HEK293 (cell line): ENCODE measurements at regions not wholly inside any gene's neighbourhood (a gene's known extent, or its start where the extent isn't known, plus 50 kb on each side); places are given as distances from the start of the nearest gene placed in this dataset.

Experiments used
- CTCF ChIA-PET: fragments of 350-600 bp; formaldehyde crosslinking; extraction: SDS; loops from one replicate; lab custom pipeline; 2021; ENCODE audit warnings: antibody characterized with exemption; lab: Yijun Ruan, JAX
- POLR2A ChIA-PET: fragments of 300-600 bp; formaldehyde crosslinking; extraction: SDS; loops from one replicate; lab custom pipeline; 2020; ENCODE audit warnings: antibody characterized with exemption, inconsistent platforms; lab: Yijun Ruan, JAX
- H3K27ac ChIP-seq: fragments of 200-500 bp; sonication (Bioruptor generic); 2 replicates; pipeline ENCODE4 v1.5.1; 2014; ENCODE audit warnings: low read depth, low read length, control low read depth, inconsistent platforms; ENCODE audit errors: extremely low read depth
- H3K36me3 ChIP-seq, 2 experiments: fragments of 200-500 bp in 1 of 2; sonication (Bioruptor generic) in 1 of 2; 1 replicate in 1 of 2; 2 replicates in 1 of 2; pipeline ENCODE4 v1.5.1; 2014 to 2017; ENCODE audit warnings: inconsistent platforms in 2 of 2, low read length in 2 of 2; ENCODE audit not compliant: control insufficient read depth in 2 of 2, insufficient read depth in 1 of 2
- H3K4me1 ChIP-seq: fragments of 200-500 bp; sonication (Bioruptor generic); 2 replicates; pipeline ENCODE4 v1.5.1; 2014; ENCODE audit warnings: mild to moderate bottlenecking, low read length, inconsistent platforms; ENCODE audit not compliant: control insufficient read depth, insufficient read depth
- H3K4me3 ChIP-seq: 2 replicates; pipeline ENCODE4 v1.5.1; 2011; ENCODE audit warnings: low read depth, mild to moderate bottlenecking, control low read depth, low read length, moderate library complexity
- H3K9me3 ChIP-seq: fragments of 200-500 bp; sonication (Bioruptor generic); 2 replicates; pipeline ENCODE4 v1.5.1; 2014; ENCODE audit warnings: low read depth, low read length, inconsistent platforms; ENCODE audit not compliant: control insufficient read depth, insufficient read depth
- KLF7 ChIP-seq: fragments of 450-650 bp; formaldehyde crosslinking; IDR thresholded peaks from 2 replicates; pipeline ENCODE4 v1.5.1; 2016; ENCODE audit warnings: missing biosample characterization, missing genetic modification characterization, borderline replicate concordance
- OVOL3 ChIP-seq: fragments of 450-650 bp; formaldehyde crosslinking; IDR thresholded peaks from 2 replicates; pipeline ENCODE4 v1.5.1; 2016; ENCODE audit warnings: missing biosample characterization, missing genetic modification characterization
- PRDM1 ChIP-seq: fragments of 450-650 bp; formaldehyde crosslinking; IDR thresholded peaks from 2 replicates; pipeline ENCODE4; 2016; ENCODE audit warnings: missing biosample characterization, missing genetic modification characterization
- SCRT1 ChIP-seq: fragments of 450-650 bp; formaldehyde crosslinking; IDR thresholded peaks from 2 replicates; pipeline ENCODE4 v1.5.1; 2016; ENCODE audit warnings: missing biosample characterization, missing genetic modification characterization, borderline replicate concordance
- SCRT2 ChIP-seq: fragments of 450-650 bp; formaldehyde crosslinking; IDR thresholded peaks from 2 replicates; pipeline ENCODE4 v1.5.1; 2016; ENCODE audit warnings: missing biosample characterization, missing genetic modification characterization
- ZNF157 ChIP-seq: fragments of 450-650 bp; formaldehyde crosslinking; IDR thresholded peaks from 2 replicates; pipeline ENCODE4 v1.5.1; 2016; ENCODE audit warnings: missing biosample characterization, missing genetic modification characterization
- ZNF169 ChIP-seq: fragments of 450-650 bp; formaldehyde crosslinking; IDR thresholded peaks from 2 replicates; pipeline ENCODE4 v1.5.1; 2016; ENCODE audit warnings: missing biosample characterization, missing genetic modification characterization
- ZNF24 ChIP-seq: fragments of 450-650 bp; formaldehyde crosslinking; IDR thresholded peaks from 2 replicates; pipeline ENCODE4 v1.5.1; 2016; ENCODE audit warnings: missing biosample characterization, missing genetic modification characterization
- ZNF366 ChIP-seq: fragments of 450-650 bp; formaldehyde crosslinking; conservative IDR thresholded peaks from 2 replicates; pipeline ENCODE4 v1.5.1; 2016; ENCODE audit warnings: missing biosample characterization, missing genetic modification characterization
- ZNF530 ChIP-seq: fragments of 450-650 bp; formaldehyde crosslinking; IDR thresholded peaks from 2 replicates; pipeline ENCODE4 v1.5.1; 2016; ENCODE audit warnings: low read depth, missing biosample characterization, missing genetic modification characterization
- ZNF596 ChIP-seq: fragments of 450-650 bp; IDR thresholded peaks from 2 replicates; pipeline ENCODE4 v1.5.0; 2018; ENCODE audit warnings: missing biosample characterization, mild to moderate bottlenecking, missing genetic modification characterization, moderate library complexity
- TF ChIP-seq, protein P1 (sequence below): fragments of 450-650 bp; formaldehyde crosslinking; IDR thresholded peaks from 2 replicates; pipeline ENCODE4 v1.5.1; 2016; ENCODE audit warnings: missing biosample characterization, missing genetic modification characterization
- TF ChIP-seq, protein P2 (sequence below): fragments of 450-650 bp; formaldehyde crosslinking; IDR thresholded peaks from 2 replicates; pipeline ENCODE4 v1.5.1; 2017; ENCODE audit warnings: missing biosample characterization, missing genetic modification characterization
- TF ChIP-seq, protein P3 (sequence below): sonication (generic); formaldehyde crosslinking; IDR thresholded peaks from 2 replicates; pipeline ENCODE4 v1.8.1; 2022; ENCODE audit warnings: mild to moderate bottlenecking, moderate library complexity, missing genetic modification reagents
- TF ChIP-seq, protein P4 (sequence below): fragments of 450-650 bp; formaldehyde crosslinking; IDR thresholded peaks from 2 replicates; pipeline ENCODE4 v1.5.1; 2016; ENCODE audit warnings: missing biosample characterization, missing genetic modification characterization
- TF ChIP-seq, protein P5 (sequence below): fragments of 450-650 bp; formaldehyde crosslinking; IDR thresholded peaks from 2 replicates; pipeline ENCODE4 v1.5.1; 2016; ENCODE audit warnings: missing biosample characterization, missing genetic modification characterization

DNA sequence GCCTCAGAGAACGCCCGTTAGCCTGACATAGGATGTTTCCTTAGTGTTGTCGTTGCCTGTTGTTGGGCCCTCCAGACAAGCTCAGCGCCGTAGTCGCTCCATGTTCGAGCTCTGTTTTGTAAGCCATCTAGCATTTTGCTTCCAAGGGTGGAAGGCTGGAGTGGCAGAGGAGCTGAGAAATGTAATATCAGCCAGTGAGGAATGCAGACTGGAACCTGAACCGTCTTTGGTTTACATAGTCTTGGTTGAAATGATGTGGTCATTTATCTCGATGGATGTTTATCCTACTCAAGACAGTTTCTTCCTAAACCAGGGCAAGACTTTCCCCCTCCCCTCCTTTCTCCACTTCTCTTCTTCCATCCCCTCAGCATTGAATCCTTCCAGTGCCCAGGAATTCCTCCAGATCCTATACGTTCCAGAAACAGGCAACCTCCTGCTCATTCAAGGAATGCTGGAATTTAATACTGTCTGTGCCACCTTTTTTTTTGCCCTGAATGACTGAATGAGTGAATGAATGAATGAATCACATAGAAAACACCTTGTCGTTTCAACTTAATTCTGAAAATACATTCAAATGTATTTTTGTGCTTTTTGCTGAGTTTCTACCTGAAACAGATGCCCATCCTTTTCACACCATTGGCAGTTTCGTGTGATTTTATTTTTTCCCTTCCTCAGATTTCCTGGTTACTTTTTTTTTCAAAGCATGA lies 109.5 kb upstream of the MBNL2 start:
- POLR2A ChIA-PET, result interaction anchor here (1.4 to 3.6 kb wide), 2 partner anchors 30 to 320 kb away, joined by 3 to 12 read pairs; no protein-coding TSS in a partner anchor

DNA sequence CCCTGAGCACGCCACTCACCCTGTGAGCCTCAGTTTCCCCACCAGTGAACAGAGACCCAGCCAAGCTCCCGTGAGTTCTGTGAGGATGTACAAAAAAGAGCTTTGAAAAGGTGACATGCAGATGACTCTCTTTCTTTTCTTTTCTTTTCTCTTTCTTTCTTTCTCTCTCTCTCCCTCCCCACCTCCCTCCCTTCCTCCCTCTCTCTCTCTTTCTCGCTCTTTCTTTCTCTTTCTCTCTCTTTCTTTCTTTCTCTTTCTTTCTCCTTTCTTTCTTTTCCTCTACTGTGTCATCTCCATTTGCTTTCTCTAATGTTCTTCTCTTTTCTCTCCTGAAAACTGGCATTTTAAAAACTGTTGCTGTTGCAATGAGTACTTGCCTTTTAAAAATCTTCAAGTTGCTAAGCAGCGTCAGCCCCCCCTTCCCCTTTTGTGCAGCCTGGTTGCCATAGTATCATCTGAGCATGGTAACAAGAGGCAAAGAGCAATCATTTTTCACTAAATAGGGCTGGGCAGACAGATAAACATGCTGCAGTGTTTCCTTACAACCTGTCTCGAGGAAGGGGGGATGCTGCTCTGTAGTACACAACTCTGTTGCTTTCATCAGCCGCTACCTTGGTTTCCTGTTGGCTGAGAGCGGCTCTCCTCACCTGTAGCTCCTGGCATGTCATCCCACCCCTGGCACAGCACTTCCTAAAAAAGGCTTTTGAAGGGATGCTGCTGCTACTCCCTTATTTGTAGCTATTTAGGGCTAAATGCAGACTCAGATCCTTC lies 108.7 kb upstream of the MBNL2 start:
- POLR2A ChIA-PET, result interaction anchor here (1.4 kb wide), 1 partner anchor 320 kb away, joined by 3 read pairs; no protein-coding TSS in a partner anchor
- peaks cover 6% of the 10 kb centered on the region; the same call in 1 of the 2 replicates for H3K4me1 ChIP-seq
- no peak overlapping the region for H3K27ac ChIP-seq
- H3K9me3 ChIP-seq, result no peaks in the 10 kb centered on the region
- CTCF ChIA-PET, result interaction anchor here (0.7 to 1.4 kb wide), 2 partner anchors 10 to 111 kb away, joined by 3 to 4 read pairs; no protein-coding TSS in a partner anchor
- H3K4me3 ChIP-seq, result no peak overlapping the region
- H3K36me3 ChIP-seq, result no peaks in the 10 kb centered on the region
- TF ChIP-seq, protein P1, sequence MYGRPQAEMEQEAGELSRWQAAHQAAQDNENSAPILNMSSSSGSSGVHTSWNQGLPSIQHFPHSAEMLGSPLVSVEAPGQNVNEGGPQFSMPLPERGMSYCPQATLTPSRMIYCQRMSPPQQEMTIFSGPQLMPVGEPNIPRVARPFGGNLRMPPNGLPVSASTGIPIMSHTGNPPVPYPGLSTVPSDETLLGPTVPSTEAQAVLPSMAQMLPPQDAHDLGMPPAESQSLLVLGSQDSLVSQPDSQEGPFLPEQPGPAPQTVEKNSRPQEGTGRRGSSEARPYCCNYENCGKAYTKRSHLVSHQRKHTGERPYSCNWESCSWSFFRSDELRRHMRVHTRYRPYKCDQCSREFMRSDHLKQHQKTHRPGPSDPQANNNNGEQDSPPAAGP (tag by site-specific recombination), result no peak
- TF ChIP-seq, protein P2, sequence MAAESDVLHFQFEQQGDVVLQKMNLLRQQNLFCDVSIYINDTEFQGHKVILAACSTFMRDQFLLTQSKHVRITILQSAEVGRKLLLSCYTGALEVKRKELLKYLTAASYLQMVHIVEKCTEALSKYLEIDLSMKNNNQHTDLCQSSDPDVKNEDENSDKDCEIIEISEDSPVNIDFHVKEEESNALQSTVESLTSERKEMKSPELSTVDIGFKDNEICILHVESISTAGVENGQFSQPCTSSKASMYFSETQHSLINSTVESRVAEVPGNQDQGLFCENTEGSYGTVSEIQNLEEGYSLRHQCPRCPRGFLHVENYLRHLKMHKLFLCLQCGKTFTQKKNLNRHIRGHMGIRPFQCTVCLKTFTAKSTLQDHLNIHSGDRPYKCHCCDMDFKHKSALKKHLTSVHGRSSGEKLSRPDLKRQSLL (tag by site-specific recombination), result no peak
- TF ChIP-seq SCRT2 (tag by site-specific recombination), result peak; percentile 58; the same call in 1 of the 2 replicates
- TF ChIP-seq ZNF596 (tag by site-specific recombination), result peak; percentile 58
- TF ChIP-seq PRDM1, result peak; percentile 89
- TF ChIP-seq, protein P3, sequence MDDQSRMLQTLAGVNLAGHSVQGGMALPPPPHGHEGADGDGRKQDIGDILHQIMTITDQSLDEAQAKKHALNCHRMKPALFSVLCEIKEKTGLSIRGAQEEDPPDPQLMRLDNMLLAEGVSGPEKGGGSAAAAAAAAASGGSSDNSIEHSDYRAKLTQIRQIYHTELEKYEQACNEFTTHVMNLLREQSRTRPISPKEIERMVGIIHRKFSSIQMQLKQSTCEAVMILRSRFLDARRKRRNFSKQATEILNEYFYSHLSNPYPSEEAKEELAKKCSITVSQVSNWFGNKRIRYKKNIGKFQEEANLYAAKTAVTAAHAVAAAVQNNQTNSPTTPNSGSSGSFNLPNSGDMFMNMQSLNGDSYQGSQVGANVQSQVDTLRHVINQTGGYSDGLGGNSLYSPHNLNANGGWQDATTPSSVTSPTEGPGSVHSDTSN, result no peak
- TF ChIP-seq ZNF366, result peak; percentile 66

More for the DNA sequence above, 109.5 kb upstream of the MBNL2 start:
- peaks cover 6% of the 10 kb centered on the region; the same call in 1 of the 2 replicates for H3K4me1 ChIP-seq
- no peak overlapping the region for H3K4me3 ChIP-seq
- H3K9me3 ChIP-seq, result no peaks in the 10 kb centered on the region
- CTCF ChIA-PET, result interaction anchor here (0.9 to 4.8 kb wide), 4 partner anchors 94 to 232 kb away, joined by 3 to 58 read pairs (median 4); no protein-coding TSS in a partner anchor
- H3K27ac ChIP-seq, result no peak overlapping the region
- H3K36me3 ChIP-seq, result no peaks in the 10 kb centered on the region
- TF ChIP-seq ZNF169 (tag by site-specific recombination), result no peak
- TF ChIP-seq, protein P4, sequence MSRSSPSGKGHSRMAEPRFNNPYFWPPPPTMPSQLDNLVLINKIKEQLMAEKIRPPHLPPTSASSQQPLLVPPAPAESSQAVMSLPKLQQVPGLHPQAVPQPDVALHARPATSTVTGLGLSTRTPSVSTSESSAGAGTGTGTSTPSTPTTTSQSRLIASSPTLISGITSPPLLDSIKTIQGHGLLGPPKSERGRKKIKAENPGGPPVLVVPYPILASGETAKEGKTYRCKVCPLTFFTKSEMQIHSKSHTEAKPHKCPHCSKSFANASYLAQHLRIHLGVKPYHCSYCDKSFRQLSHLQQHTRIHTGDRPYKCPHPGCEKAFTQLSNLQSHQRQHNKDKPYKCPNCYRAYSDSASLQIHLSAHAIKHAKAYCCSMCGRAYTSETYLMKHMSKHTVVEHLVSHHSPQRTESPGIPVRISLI (tag by site-specific recombination), result 0 out of 2 replicates have a peak, but pooled peaks have one; percentile 24
- TF ChIP-seq ZNF24 (tag by site-specific recombination), result peak; percentile 79

DNA sequence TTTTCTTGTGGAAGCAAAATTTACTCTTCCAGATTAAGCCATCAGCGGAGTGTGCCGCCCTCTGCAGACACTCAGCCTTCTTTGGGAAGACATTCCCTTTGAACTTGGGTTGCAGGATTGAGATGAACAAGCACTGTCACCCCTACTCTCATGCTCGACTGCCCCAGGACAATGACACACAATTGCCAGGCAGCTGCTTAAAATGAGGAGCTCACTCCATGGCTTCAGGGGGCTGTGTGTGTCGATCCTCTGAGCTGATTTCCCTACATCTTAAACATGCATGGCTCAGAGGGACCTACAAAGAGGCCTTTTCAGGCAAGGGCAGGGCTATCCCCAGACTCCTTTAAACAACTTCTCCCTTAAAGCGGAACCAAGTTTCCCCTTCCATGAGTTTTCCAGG lies 107.5 kb upstream of the MBNL2 start:
- ChIA-PET CTCF (interaction anchor here (0.6 to 2.1 kb wide), 3 partner anchors 8 to 237 kb away, joined by 3 to 7 read pairs (median 3); no protein-coding TSS in a partner anchor), POLR2A (no interaction called here)
- no peaks in the 10 kb centered on the region for H3K9me3 ChIP-seq
- H3K27ac ChIP-seq, result no peak overlapping the region
- H3K36me3 ChIP-seq, result no peaks in the 10 kb centered on the region
- peaks cover 6% of the 10 kb centered on the region; the same call in 1 of the 2 replicates for H3K4me1 ChIP-seq
- H3K4me3 ChIP-seq, result no peak overlapping the region
- TF ChIP-seq, protein P5, sequence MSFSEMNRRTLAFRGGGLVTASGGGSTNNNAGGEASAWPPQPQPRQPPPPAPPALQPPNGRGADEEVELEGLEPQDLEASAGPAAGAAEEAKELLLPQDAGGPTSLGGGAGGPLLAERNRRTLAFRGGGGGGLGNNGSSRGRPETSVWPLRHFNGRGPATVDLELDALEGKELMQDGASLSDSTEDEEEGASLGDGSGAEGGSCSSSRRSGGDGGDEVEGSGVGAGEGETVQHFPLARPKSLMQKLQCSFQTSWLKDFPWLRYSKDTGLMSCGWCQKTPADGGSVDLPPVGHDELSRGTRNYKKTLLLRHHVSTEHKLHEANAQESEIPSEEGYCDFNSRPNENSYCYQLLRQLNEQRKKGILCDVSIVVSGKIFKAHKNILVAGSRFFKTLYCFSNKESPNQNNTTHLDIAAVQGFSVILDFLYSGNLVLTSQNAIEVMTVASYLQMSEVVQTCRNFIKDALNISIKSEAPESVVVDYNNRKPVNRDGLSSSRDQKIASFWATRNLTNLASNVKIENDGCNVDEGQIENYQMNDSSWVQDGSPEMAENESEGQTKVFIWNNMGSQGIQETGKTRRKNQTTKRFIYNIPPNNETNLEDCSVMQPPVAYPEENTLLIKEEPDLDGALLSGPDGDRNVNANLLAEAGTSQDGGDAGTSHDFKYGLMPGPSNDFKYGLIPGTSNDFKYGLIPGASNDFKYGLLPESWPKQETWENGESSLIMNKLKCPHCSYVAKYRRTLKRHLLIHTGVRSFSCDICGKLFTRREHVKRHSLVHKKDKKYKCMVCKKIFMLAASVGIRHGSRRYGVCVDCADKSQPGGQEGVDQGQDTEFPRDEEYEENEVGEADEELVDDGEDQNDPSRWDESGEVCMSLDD (tag by site-specific recombination), result no peak
- no peak for TF ChIP-seq ZNF157 (tag by site-specific recombination)
- no peak for TF ChIP-seq ZNF530 (tag by site-specific recombination)
- TF ChIP-seq KLF7 (tag by site-specific recombination), result no peak
- no peak for TF ChIP-seq SCRT1 (tag by site-specific recombination)
- TF ChIP-seq OVOL3 (tag by site-specific recombination), result no peak
